ENCODE measurements at regions not wholly inside any gene's neighbourhood (a gene's known extent, or its start where the extent isn't known, plus 50 kb on each side); places are given as distances from the start of the nearest gene placed in this dataset.

DNA sequence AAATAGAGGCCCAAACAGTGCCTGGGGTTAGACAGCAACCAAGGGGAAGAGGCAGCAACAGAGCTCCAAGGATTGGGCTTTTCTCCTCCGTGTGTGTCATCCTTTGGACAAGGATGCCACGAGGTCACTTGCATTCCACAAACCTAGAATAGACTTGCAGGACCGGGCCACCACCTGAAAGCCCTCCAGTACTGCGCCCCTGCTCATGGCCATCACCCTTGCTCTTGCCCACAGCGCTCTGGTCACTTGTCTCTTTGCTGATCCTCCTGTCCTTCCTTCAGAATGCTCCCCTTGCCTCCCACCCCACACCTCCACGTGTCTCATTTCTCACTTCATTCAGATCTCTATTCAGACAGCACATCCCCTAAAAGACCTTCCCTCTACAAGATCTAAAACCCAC is 247.4 kb downstream of the MATN1 start:
- Histone ChIP-seq H3K27ac (no peak overlapping the region), H3K4me3 (ENCODE audit: low read depth, low read length) (no peak overlapping the region), H3K36me3 (replicated peaks) (no peaks in the 10 kb centered on the region), H3K27me3 (replicated peaks) (no peaks in the 10 kb centered on the region)
- TF ChIP-seq CTCF (IDR thresholded peaks at IDR 0.05; ENCODE audit: low read depth, low read length, missing control alignments) = no peak
- in situ Hi-C loops (cut with HindIII; ENCODE audit: low pct_ligation_motif_present, low sequenced_read_pairs) = no loop called here
- DNase-seq = no peak

DNA sequence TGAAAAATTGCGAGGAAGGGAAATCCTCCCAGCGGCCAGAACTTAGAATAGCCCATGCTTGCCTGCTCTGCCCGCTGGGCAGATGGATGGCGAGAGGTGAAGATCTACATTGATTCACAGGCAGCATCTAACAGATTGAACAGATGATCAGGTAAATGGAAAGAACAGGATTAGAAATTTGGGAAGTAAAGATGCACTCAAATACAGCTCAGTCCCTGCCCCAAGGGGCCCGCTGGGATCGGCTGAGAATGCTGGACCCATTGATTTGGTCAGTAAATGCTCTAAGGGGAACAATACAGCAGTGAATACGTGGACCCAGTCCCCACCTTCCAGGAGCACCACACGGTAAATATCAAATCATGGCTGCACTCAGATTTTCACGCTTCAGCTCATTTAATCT is 248.2 kb downstream of the MATN1 start:
- DNase-seq = no peak
- TF ChIP-seq CTCF (IDR thresholded peaks at IDR 0.05; ENCODE audit: low read depth, low read length, missing control alignments) = no peak
- Histone ChIP-seq H3K27me3 (replicated peaks) (no peaks in the 10 kb centered on the region), H3K4me3 (ENCODE audit: low read depth, low read length) (no peak overlapping the region), H3K36me3 (replicated peaks) (no peaks in the 10 kb centered on the region), H3K27ac (no peak overlapping the region)
- in situ Hi-C loops (cut with HindIII; ENCODE audit: low pct_ligation_motif_present, low sequenced_read_pairs) = no loop called here

DNA sequence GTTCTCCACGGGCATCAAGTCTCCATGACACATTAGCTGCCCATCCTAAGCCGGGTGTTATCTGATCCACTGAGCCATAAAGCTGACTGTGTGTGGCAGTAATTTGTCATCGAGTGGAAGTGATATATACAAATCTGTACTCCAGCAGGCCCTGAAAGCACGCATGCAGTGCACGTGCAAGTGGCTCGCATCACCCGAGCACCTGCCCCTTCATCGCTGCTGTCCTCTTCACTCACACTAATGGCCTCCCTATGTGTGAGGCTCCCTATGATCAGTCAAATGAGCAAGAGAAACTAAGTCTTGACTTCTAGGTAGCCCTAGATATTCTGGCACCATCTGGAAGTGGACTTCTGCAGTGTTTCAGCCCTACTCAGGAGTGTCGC is 248.6 kb downstream of the MATN1 start:
- H3K27ac ChIP-seq = no peak overlapping the region
- DNase-seq = no peak
- H3K27me3 ChIP-seq (replicated peaks) = no peaks in the 10 kb centered on the region
- H3K4me3 ChIP-seq (ENCODE audit: low read depth, low read length) = no peak overlapping the region
- in situ Hi-C loops (cut with HindIII; ENCODE audit: low pct_ligation_motif_present, low sequenced_read_pairs) = no loop called here
- H3K36me3 ChIP-seq (replicated peaks) = no peaks in the 10 kb centered on the region
- TF ChIP-seq CTCF (IDR thresholded peaks at IDR 0.05; ENCODE audit: low read depth, low read length, missing control alignments) = no peak

DNA sequence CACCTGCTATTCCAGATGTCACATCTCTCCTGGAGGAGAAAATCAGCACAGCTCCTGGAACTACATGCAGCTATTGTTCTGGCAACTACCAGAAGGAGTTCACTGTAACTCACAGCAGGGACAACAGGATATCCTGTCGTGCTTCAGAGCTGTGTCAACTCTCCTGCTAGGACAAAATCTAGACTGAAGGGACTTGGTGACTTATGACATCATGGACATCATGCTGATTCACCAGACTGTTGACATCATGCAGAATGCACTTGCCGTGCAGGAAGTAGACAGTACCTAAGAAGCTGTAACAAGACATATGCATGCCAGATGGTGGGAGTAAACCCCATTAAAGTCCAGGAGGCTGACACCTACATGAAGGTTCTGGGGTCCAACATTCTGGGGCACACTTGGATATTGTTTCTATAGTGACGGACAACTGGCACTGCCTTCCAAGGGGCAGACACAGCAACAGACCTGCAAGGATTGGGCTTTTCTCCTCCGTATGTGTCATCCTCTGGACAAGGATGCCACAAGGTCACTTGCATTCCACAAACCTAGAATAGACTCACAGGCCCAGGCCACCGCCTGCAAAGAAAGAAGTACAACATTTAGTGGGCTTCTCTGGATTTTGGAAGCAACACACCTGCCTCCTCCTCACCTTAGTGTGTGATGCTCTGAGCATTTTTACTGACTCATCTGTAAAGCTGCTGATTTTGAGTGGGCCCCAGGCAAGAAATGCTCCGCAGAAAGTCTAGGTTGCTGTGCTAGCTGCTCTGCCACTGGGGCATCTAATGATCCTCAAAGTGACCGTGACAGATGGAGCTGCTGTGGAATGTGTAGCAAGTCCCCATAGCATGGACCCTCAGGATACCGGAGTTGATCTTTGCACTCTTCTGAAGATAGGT is 249.2 kb downstream of the MATN1 start:
- Histone ChIP-seq H3K36me3 (replicated peaks) (no peaks in the 10 kb centered on the region), H3K27me3 (replicated peaks) (no peaks in the 10 kb centered on the region), H3K4me3 (ENCODE audit: low read depth, low read length) (no peak overlapping the region), H3K27ac (no peak overlapping the region)
- no peak for TF ChIP-seq CTCF (IDR thresholded peaks at IDR 0.05; ENCODE audit: low read depth, low read length, missing control alignments)
- DNase-seq = no peak
- in situ Hi-C loops (cut with HindIII; ENCODE audit: low pct_ligation_motif_present, low sequenced_read_pairs) = no loop called here

DNA sequence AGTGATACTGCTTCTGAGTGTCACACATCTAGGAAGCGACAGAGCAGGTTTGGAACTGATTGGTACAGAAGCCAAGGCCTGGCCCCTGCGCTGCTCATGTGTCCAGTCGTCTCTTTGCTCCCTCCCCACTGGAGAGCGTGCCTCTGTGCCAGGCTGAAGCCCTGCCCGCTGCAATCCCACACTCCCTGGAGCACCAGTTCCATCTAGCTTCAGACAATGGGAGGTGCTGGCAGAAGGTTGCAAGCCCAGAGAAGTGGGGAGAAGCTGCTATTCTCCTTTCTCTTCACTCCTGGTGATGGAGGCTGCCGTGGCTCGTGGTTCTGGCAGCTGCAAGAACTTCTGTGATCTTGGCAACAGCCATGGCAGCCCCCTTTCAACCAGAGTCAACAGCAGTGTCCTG is 250.9 kb downstream of the MATN1 start:
- no peak overlapping the region for H3K27ac ChIP-seq
- H3K36me3 ChIP-seq (replicated peaks) = no peaks in the 10 kb centered on the region
- H3K27me3 ChIP-seq (replicated peaks) = no peaks in the 10 kb centered on the region
- in situ Hi-C loops (cut with HindIII; ENCODE audit: low pct_ligation_motif_present, low sequenced_read_pairs) = no loop called here
- no peak for TF ChIP-seq CTCF (IDR thresholded peaks at IDR 0.05; ENCODE audit: low read depth, low read length, missing control alignments)
- H3K4me3 ChIP-seq (ENCODE audit: low read depth, low read length) = no peak overlapping the region
- no peak for DNase-seq

- no peak for DNase-seq
- Histone ChIP-seq H3K27ac (no peak overlapping the region), H3K27me3 (replicated peaks) (no peaks in the 10 kb centered on the region), H3K36me3 (replicated peaks) (no peaks in the 10 kb centered on the region), H3K4me3 (ENCODE audit: low read depth, low read length) (no peak overlapping the region)
- in situ Hi-C loops (cut with HindIII; ENCODE audit: low pct_ligation_motif_present, low sequenced_read_pairs) = no loop called here
- no peak for TF ChIP-seq CTCF (IDR thresholded peaks at IDR 0.05; ENCODE audit: low read depth, low read length, missing control alignments)
Measured at GRCh38 chr1:30472009-30472408, 251.4 kb downstream of the MATN1 start.
